CD4-positive, alpha-beta T cell treated with Interleukin-17A for 1 hour (primary cell): ENCODE measurements at regions not wholly inside any gene's neighbourhood (a gene's known extent, or its start where the extent isn't known, plus 50 kb on each side); places are given as distances from the start of the nearest gene placed in this dataset.
"Not testable (repeated sequence)": the region's sequence is repeated elsewhere in the genome, so short reads cannot be mapped to it uniquely, and the experiment has no call there.

Experiments used
- DNase-seq: peaks from one replicate; pipeline ENCODE4 v3.0.0-alpha.2; 2020

GRCh38 chr3:195969838-195970776, 61.8 kb upstream of the TNK2 start:
- not testable (repeated sequence) for DNase-seq

- DNase-seq: not testable (repeated sequence)
Measured at GRCh38 chr3:195969341-195969740, 61.0 kb upstream of the TNK2 start.

- not testable (repeated sequence) for DNase-seq
Measured at GRCh38 chr3:195968104-195968503, 59.8 kb upstream of the TNK2 start.

GRCh38 chr3:195967387-195967720, 59.0 kb upstream of the TNK2 start:
- DNase-seq: not testable (repeated sequence)

- DNase-seq: not testable (repeated sequence)
Measured at GRCh38 chr3:195966563-195967386, 58.4 kb upstream of the TNK2 start.

GRCh38 chr3:195965217-195965616, 56.9 kb upstream of the TNK2 start:
- not testable (repeated sequence) for DNase-seq

- DNase-seq: not testable (repeated sequence)
Measured at GRCh38 chr3:195964318-195965107, 56.2 kb upstream of the TNK2 start.

- DNase-seq: peak; percentile 28
Measured at GRCh38 chr3:195962222-195962621, 53.9 kb upstream of the TNK2 start.

- peak; percentile 52 for DNase-seq
Measured at GRCh38 chr3:195960971-195961775, 52.8 kb upstream of the TNK2 start.

GRCh38 chr3:195960164-195960563, 51.8 kb upstream of the TNK2 start:
- not testable (repeated sequence) for DNase-seq

GRCh38 chr3:195959367-195960157, 51.2 kb upstream of the TNK2 start:
- not testable (repeated sequence) for DNase-seq

- not testable (repeated sequence) for DNase-seq
Measured at GRCh38 chr3:195958736-195959135, 50.4 kb upstream of the TNK2 start.
